ENCODE measurements at regions not wholly inside any gene's neighbourhood (a gene's known extent, or its start where the extent isn't known, plus 50 kb on each side); places are given as distances from the start of the nearest gene placed in this dataset.
A peak's percentile ranks its signal among the peaks of the same experiment; 100 is the strongest.

DNA sequence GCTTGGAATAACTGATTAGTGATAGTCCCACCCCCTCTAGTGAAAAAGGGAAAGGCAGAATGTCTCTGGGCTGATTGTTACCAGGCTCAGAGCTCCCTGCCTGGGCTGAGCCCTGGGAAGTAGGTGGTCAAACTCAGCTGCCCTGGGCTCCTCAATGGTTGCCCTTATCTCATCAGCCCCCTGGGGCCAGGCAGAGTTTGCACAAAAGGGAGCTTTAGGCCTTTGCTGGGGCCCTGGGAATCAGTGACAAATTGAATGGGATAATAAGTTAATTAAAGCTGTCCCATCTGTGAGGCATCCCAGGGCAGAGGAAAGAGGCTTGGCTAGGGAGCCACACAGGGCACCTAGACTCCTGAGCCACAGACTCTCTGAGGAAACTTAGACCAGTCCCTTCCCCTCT, 89.0 kb downstream of the EFNB1 start:
- no peak for DNase-seq

- no peak for DNase-seq
These were observed 88.1 kb downstream of the EFNB1 start for GRCh38 chrX:68916891-68917290.

DNA sequence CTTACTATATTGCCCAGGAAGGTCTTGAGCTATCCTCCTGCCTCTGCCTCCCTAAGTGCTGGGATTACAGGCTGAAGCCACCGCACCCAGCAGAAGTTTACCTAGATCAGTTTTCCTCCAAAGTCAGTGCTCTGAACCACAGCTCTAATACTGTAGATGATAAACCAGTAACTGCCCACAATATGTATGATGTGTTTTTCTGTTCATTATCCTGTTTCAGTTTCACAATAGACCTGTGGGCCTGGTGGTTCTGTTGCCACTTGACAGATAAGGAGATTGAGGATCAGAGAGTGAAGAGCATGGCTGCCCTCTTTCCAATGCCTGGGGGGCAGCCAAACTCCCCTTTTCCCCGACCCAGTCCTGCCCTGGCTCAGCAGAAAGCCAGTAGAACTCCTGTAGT, 87.0 kb downstream of the EFNB1 start:
- no peak for DNase-seq

DNA sequence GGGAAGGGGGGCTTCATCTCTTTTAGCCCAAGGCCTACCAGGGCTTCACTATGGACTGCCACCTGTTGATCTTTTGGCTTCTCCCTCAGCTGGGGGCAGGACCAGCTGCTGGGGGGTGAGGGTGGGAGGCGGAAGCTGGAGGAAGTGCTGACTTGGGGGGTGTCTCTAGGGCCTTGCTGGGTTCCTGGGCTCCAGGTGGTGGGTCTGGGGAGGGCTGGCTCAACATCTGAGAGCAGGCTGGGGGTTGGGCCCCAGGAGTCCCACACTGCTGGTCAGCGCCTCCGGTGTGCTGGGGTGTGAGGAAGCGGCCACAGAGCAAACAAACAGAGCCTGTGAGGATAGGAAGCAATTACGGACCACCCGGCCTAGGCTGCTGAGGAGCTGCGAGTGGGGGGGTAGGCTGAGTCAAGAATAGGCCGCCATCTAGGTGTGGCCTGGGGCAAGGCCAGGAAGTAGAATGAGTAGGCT, 85.7 kb downstream of the EFNB1 start:
- no peak for DNase-seq

GRCh38 chrX:68913249-68913547, 84.4 kb downstream of the EFNB1 start:
- DNase-seq: no peak

- no peak for DNase-seq
These were observed 83.3 kb downstream of the EFNB1 start for GRCh38 chrX:68912113-68912512.

DNA sequence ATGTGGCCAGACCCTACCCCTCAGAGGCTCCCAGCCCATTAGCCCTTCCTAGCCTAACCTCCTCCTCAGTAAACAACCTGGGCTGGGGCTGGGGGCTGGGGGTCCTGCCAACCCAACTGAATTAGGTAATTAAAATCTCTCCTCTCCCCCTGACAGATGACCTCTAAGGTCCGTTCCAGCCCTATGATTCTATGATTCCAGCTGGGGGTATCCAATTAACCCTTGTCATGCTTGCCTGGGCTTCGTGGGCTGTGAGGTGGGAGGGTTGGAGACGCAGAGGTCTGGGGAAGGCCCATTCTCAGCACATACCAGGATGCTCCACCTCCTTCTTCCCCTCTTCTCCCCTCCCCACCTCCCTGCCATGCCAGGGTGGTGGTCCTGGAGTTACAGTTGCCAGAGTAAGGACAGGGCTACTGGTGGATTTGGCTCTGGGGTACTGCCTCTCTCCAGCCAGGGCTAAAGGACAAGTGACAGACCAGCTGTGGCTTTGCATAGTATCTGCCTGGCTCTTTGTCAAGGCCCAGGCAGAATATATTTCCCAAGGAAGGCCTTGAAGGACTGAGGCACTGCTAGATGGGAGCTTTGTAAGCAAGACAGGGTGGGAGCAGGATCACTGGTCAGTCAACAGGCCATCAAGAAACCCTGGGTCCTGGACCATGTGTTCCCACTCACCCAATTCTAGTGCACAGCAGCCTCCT, 82.1 kb downstream of the EFNB1 start:
- DNase-seq: no peak

DNA sequence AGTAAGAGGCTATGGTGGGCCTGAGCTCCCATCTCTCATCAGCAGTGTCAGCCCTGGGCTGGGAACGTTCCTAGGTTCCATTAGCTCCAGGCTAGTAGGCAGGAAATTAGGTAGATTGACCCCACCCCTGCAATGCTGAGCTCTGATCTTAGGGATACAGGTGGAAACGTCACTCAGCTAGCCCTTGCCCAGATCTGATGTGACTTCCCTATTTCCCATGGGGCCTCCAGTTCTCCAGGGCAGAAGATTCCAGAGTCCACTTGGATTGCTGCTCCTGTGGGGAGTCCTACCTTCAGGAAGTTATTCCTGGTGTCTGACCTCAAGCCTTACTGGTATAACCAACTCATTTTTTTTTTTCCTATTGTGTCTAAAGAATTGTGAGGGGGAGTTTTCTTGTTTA, 81.1 kb downstream of the EFNB1 start:
- no peak for DNase-seq

- no peak for DNase-seq
These were observed 79.2 kb downstream of the EFNB1 start for GRCh38 chrX:68908071-68908470.

DNA sequence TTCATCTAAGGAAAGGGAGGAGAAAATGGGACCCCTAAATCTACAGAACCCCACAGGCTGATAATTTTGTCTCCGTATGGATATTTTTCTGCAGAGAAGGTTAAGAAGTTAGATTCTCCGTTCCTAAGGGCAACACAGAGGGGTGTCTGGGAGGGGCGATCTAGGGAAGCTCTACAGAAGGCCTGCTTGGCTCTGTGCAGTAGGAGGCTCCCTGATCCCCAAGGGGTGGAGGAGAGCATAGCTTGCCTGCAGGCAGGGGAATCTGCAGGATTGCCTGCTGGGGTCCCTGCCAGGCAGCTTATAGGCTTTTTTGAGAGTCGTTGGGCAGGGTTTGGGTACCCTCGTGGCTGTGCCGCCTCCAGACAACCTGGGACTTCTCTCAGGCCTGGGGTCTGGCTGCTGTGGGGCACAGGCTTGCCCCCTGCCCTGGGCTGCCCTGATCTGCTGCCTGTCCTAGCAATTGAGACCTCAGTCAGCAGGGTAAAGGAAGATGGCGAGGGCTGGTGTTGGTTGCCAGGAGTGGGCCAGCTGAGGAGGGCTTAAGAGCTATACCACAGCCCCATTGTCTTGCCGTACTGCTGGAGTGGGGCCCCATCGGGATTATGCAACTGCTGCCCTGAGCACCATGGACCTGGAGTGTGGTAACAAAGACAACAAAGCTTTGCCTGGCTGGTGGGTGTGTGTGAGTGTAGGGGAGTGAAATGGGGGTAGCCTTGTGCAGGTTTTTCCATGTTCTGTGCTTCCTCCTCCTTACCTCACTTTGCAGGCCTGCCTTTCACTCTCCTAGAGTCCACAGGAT, 74.1 kb downstream of the EFNB1 start:
- DNase-seq: no peak

- DNase-seq: no peak
These were observed 72.7 kb downstream of the EFNB1 start for GRCh38 chrX:68901519-68901918.

GRCh38 chrX:68898598-68898997, 69.8 kb downstream of the EFNB1 start:
- no peak for DNase-seq

- DNase-seq: no peak
These were observed 68.5 kb downstream of the EFNB1 start for GRCh38 chrX:68897118-68897945.

DNA sequence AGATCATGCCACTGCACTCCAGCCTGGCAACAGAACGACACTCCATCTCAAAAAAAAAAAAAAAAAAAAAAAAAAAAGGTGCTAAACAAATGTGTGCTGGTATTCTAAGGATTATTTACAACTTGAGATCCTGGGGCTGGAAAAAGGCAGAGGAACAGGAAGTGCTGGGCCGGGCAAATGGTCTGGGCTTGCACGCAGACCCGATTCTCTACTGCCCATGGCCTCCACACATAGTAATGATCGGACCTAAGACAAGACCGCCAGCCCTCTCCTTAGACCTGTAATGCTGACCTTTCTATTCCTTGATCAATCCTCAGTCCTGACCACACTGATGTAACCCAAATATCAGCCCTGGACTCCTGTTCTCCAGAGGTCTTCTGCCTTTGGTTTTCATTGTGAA, 67.8 kb downstream of the EFNB1 start:
- no peak for DNase-seq

DNA sequence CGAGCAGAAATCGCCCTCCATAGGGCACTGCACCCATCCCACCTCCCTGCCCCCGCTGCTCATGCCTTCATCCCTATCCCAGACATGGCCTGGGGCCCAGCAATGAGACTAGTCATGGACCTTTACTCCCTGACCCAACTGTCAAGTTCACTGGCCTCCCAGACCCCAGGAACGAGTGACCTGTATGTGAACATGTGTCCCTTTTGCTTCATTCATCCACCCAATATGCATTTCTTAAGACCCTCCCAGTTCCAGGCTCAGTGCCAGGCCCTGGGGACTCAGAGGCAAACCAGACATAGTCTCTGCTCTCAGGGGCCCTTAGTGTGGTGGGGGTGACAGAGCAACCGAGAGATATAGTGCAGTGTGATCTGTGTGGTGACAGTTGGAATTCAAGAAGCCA, 67.0 kb downstream of the EFNB1 start:
- no peak for DNase-seq

DNA sequence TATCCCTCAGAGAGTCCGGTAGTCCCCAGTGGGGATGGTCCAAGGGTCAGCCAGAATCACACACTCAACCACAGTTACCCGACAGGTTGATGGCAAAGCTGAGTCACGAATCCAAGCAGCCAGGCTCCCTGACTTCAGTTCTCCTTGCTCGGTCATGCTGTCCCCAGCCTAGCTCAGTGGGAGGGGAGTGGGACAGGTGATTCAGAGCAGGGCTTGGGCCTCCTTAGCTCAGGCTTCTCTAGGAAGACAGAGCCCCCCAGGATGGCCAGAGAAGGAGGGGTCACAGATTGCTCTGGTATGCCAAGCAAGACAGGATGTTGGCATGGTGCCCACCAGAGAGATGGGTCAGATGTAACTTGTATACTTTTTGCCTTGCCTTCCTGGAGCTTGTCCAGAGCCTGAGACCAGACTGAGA, 66.5 kb downstream of the EFNB1 start:
- no peak for DNase-seq

- peak; percentile 24 for DNase-seq
These were observed 65.9 kb downstream of the EFNB1 start for GRCh38 chrX:68894513-68895340.

- no peak for DNase-seq
These were observed 65.3 kb downstream of the EFNB1 start for GRCh38 chrX:68894142-68894512.

DNA sequence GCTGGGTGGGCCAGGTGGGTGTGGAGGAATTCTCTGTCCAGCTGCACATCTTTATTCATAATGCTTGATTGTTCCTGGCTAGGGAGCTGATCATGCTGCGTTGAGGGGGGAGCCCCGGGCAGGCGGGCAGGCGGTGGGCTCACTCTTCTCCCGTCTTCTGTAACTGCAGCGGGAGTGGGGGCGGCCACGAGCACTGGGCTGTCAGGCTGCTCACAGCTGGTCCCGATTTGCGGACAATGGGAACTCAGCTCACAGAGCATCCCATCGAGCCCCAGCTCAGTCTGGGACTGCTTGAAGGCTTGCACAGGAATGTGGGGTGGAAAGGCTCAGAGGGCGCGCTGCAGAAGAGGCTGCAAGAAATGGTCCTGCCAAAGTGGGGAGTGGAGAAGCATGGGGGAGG, 63.8 kb downstream of the EFNB1 start:
- no peak for DNase-seq

DNA sequence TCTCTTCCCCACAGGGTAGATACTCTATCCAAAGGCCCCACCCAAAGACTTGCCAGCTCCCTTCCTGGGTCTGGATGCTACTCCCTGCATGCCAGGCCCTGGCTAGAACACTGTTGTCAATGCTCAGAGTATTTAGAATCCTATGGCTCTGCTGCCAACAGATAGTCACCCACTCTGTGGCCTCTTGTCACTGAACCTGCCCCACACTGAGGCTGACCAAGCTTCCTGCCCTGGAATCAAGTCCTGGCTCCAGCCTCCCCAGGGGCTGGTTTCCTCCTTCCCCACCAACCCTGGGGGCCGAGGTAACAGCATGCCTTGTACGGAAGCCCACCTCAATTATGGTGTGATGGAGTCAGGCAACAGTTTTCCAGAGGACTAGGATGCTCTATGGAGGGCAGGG, 63.3 kb downstream of the EFNB1 start:
- no peak for DNase-seq

Data from CD4-positive, alpha-beta T cell treated with Interleukin-15 for 1 hour (primary cell).